Occipital lobe (tissue), 1 donor: ENCODE measurements at regions not wholly inside any gene's neighbourhood (a gene's known extent, or its start where the extent isn't known, plus 50 kb on each side); places are given as distances from the start of the nearest gene placed in this dataset.

ENCODE experiments used
- DNase-seq: peaks from one replicate; lab custom pipeline; 2025; lab: John Stamatoyannopoulos, UW

- DNase-seq: no peak
Measured at GRCh38 chrX:45879512-45879911, 665.7 kb downstream of the ZNF674 start.

GRCh38 chrX:45876206-45876605 is 669.0 kb downstream of the ZNF674 start:
- DNase-seq: no peak

- DNase-seq: no peak
Measured at GRCh38 chrX:45873781-45874180, 671.4 kb downstream of the ZNF674 start.

GRCh38 chrX:45872480-45872879 is 671.8 kb upstream of the DIPK2B start:
- DNase-seq: no peak

- DNase-seq: no peak
Measured at GRCh38 chrX:45868425-45868824, 667.7 kb upstream of the DIPK2B start.

- DNase-seq: no peak
Measured at GRCh38 chrX:45862801-45863200, 662.1 kb upstream of the DIPK2B start.

- no peak for DNase-seq
Measured at GRCh38 chrX:45860450-45860849, 659.8 kb upstream of the DIPK2B start.

GRCh38 chrX:45859407-45859806 is 658.7 kb upstream of the DIPK2B start:
- DNase-seq: no peak

GRCh38 chrX:45852884-45853283 is 652.2 kb upstream of the DIPK2B start:
- no peak for DNase-seq

- no peak for DNase-seq
Measured at GRCh38 chrX:45851434-45851991, 650.8 kb upstream of the DIPK2B start.

- DNase-seq: no peak
Measured at GRCh38 chrX:45850775-45851433, 650.2 kb upstream of the DIPK2B start.

- no peak for DNase-seq
Measured at GRCh38 chrX:45850197-45850774, 649.6 kb upstream of the DIPK2B start.

GRCh38 chrX:45849261-45849862 is 648.7 kb upstream of the DIPK2B start:
- no peak for DNase-seq

GRCh38 chrX:45847961-45848360 is 647.3 kb upstream of the DIPK2B start:
- no peak for DNase-seq

- DNase-seq: no peak
Measured at GRCh38 chrX:45846328-45846727, 645.7 kb upstream of the DIPK2B start.

- no peak for DNase-seq
Measured at GRCh38 chrX:45845142-45845541, 644.5 kb upstream of the DIPK2B start.

GRCh38 chrX:45843518-45843917 is 642.8 kb upstream of the DIPK2B start:
- no peak for DNase-seq

GRCh38 chrX:45842926-45843315 is 642.2 kb upstream of the DIPK2B start:
- DNase-seq: no peak

GRCh38 chrX:45842207-45842925 is 641.7 kb upstream of the DIPK2B start:
- DNase-seq: no peak

GRCh38 chrX:45840411-45840950 is 639.8 kb upstream of the DIPK2B start:
- DNase-seq: no peak

GRCh38 chrX:45830343-45830742 is 629.7 kb upstream of the DIPK2B start:
- DNase-seq: no peak

GRCh38 chrX:45824471-45824870 is 623.8 kb upstream of the DIPK2B start:
- no peak for DNase-seq
